Karpas-422 (cell line): ENCODE measurements at regions not wholly inside any gene's neighbourhood (a gene's known extent, or its start where the extent isn't known, plus 50 kb on each side); places are given as distances from the start of the nearest gene placed in this dataset.

Experiments used
- DNase-seq: peaks from one replicate; pipeline ENCODE4 v3.0.0-alpha.2; 2015
- H2AFZ ChIP-seq: fragments of 200-600 bp; sonication (generic); 2 replicates; pipeline ENCODE4 v1.6.1; 2014; ENCODE audit warnings: antibody characterized with exemption, low read length, mixed read lengths
- H3K27ac ChIP-seq: fragments of 200-600 bp; sonication (generic); 2 replicates; pipeline ENCODE4 v1.5.1; 2014; ENCODE audit warnings: mild to moderate bottlenecking, low read length, moderate library complexity
- H3K27me3 ChIP-seq: fragments of 200-600 bp; sonication (generic); 2 replicates; pipeline ENCODE4 v1.6.1; 2014; ENCODE audit warnings: low read length, mixed read lengths
- H3K36me3 ChIP-seq: fragments of 200-600 bp; sonication (generic); 2 replicates; pipeline ENCODE4 v1.6.1; 2014; ENCODE audit warnings: low read length, mixed read lengths; ENCODE audit not compliant: insufficient read depth
- H3K4me1 ChIP-seq: fragments of 200-600 bp; sonication (generic); 2 replicates; pipeline ENCODE4 v1.6.1; 2014; ENCODE audit warnings: mild to moderate bottlenecking, low read length, mixed read lengths
- H3K4me2 ChIP-seq: fragments of 200-600 bp; sonication (generic); 2 replicates; pipeline ENCODE4 v1.6.1; 2014; ENCODE audit warnings: low read length, low read depth, mild to moderate bottlenecking; ENCODE audit not compliant: poor library complexity, severe bottlenecking
- H3K4me3 ChIP-seq: fragments of 200-600 bp; sonication (generic); 2 replicates; pipeline ENCODE4 v1.5.1; 2014; ENCODE audit warnings: mild to moderate bottlenecking, antibody characterized with exemption, low read length, mixed read lengths
- H3K79me2 ChIP-seq: fragments of 200-600 bp; sonication (generic); 2 replicates; pipeline ENCODE4 v1.6.1; 2014; ENCODE audit warnings: mild to moderate bottlenecking, low read length, mixed read lengths
- H3K9ac ChIP-seq: fragments of 200-600 bp; sonication (generic); 2 replicates; pipeline ENCODE4 v1.6.0; 2014; ENCODE audit warnings: low read length
- H3K9me2 ChIP-seq: fragments of 200-600 bp; sonication (generic), shearing (Covaris generic); replicated peaks from 2 replicates; pipeline ENCODE4 v1.6.0; 2014; ENCODE audit warnings: mild to moderate bottlenecking, low read length, moderate library complexity; ENCODE audit not compliant: insufficient read depth
- H3K9me3 ChIP-seq: fragments of 300-700, 200-600 bp; sonication (generic); 2 replicates; pipeline ENCODE4 v1.6.1; 2014; ENCODE audit warnings: low read length, mixed read lengths
- H4K20me1 ChIP-seq: fragments of 200-600 bp; sonication (generic); 2 replicates; pipeline ENCODE4 v1.6.1; 2014; ENCODE audit warnings: mild to moderate bottlenecking, antibody characterized with exemption, low read length, low read depth; ENCODE audit not compliant: insufficient read depth

DNA sequence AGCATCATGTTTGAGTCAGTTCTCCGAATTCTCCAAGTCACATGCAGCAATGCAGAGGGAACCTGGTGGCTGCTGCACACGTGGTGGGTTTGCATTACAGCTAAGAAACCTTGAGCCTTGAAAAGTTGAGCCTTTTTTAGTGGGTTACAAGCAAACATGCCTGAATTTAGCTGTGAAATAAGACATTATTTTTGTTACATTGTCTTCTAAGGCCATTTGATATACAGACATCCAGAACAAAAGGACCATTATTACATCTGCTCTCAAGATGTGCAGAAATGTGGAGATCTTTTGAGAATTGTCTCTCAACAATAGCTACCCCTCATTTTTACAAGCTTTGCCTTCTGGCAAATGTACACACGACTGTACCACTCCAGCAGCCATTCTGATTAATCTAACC lies 720.5 kb upstream of the SLC35B3 start:
- no peak for DNase-seq
- H3K27ac ChIP-seq = no peak overlapping the region
- H3K36me3 ChIP-seq = no peaks in the 10 kb centered on the region

DNA sequence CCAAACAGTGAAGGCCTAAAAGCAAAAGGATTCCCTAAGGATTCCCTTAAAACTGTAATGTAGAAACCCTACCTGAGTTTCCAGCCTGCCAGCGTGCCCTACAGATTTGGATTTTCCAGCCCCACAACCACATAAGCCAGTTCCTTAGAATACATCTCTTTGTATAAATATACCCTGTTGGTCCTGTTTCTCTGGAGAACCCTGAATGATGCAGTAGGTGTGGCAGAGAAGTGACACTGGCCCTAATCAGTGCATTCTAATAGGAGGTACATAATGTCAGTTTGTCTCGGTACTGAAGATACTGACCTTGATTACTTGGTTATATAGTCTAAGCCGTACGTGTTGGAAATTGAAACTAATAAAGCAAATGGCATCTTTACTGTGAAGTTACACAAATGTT lies 707.8 kb upstream of the SLC35B3 start:
- Histone ChIP-seq H3K9ac (no peak overlapping the region), H3K4me2 (no peak overlapping the region), H3K4me3 (no peak overlapping the region), H3K9me2 (no peaks in the 10 kb centered on the region), H3K4me1 (no peaks in the 10 kb centered on the region), H3K27me3 (no peaks in the 10 kb centered on the region), H3K79me2 (no peaks in the 10 kb centered on the region), H3K27ac (no peak overlapping the region), H3K9me3 (no peaks in the 10 kb centered on the region), H2AFZ (no peak overlapping the region), H3K36me3 (no peaks in the 10 kb centered on the region), H4K20me1 (no peaks in the 10 kb centered on the region)
- DNase-seq = no peak

More for the DNA sequence above, 720.5 kb upstream of the SLC35B3 start:
- no peak overlapping the region for H3K9ac ChIP-seq
- H3K9me3 ChIP-seq = no peaks in the 10 kb centered on the region; the same call in 1 of the 2 replicates
- no peaks in the 10 kb centered on the region for H3K9me2 ChIP-seq
- H2AFZ ChIP-seq = no peak overlapping the region
- no peaks in the 10 kb centered on the region for H3K4me1 ChIP-seq
- no peak overlapping the region for H3K4me3 ChIP-seq
- no peak overlapping the region for H3K4me2 ChIP-seq
- no peaks in the 10 kb centered on the region for H3K27me3 ChIP-seq
- H3K79me2 ChIP-seq = no peaks in the 10 kb centered on the region
- H4K20me1 ChIP-seq = no peaks in the 10 kb centered on the region

- Histone ChIP-seq H3K4me2 (no peak overlapping the region), H3K27ac (no peak overlapping the region), H3K4me3 (no peak overlapping the region), H2AFZ (no peak overlapping the region), H3K9ac (no peak overlapping the region), H4K20me1 (no peaks in the 10 kb centered on the region), H3K9me3 (no peaks in the 10 kb centered on the region), H3K4me1 (no peaks in the 10 kb centered on the region), H3K9me2 (no peaks in the 10 kb centered on the region), H3K79me2 (no peaks in the 10 kb centered on the region), H3K36me3 (no peaks in the 10 kb centered on the region), H3K27me3 (no peaks in the 10 kb centered on the region)
- no peak for DNase-seq
Observed at GRCh38 chr6:9140951-9141460, 705.7 kb upstream of the SLC35B3 start.

DNA sequence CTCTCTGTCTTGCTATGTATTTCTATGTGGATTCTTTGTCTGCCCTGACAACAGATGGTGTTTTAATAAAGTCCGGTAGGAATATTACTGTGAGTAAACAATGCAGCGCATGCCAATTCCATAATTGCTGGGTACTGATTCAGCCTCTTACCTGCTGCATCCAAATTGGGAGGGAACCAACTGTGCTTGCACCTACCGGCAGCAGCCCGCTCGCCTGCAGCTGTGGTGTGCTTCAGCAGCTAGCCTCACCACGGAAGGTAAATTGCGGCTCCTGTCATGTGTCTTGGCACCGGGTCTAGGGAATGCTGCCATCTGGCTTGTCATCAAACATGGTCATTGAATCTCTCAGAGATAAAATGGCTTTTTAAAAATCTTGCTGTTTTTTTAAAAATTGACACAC lies 704.8 kb upstream of the SLC35B3 start:
- no peak overlapping the region for H3K4me3 ChIP-seq
- H3K9ac ChIP-seq = no peak overlapping the region
- H3K4me1 ChIP-seq = no peaks in the 10 kb centered on the region
- no peaks in the 10 kb centered on the region for H4K20me1 ChIP-seq
- no peaks in the 10 kb centered on the region for H3K36me3 ChIP-seq
- no peaks in the 10 kb centered on the region for H3K79me2 ChIP-seq
- no peaks in the 10 kb centered on the region for H3K27me3 ChIP-seq
- no peak overlapping the region for H3K27ac ChIP-seq
- H3K4me2 ChIP-seq = no peak overlapping the region
- no peaks in the 10 kb centered on the region for H3K9me3 ChIP-seq
- H2AFZ ChIP-seq = no peak overlapping the region
- DNase-seq = no peak
- H3K9me2 ChIP-seq = no peaks in the 10 kb centered on the region

GRCh38 chr6:9139746-9140145 lies 704.4 kb upstream of the SLC35B3 start:
- H3K9me2 ChIP-seq = no peaks in the 10 kb centered on the region
- no peak overlapping the region for H3K4me2 ChIP-seq
- H3K9ac ChIP-seq = no peak overlapping the region
- H2AFZ ChIP-seq = no peak overlapping the region
- no peaks in the 10 kb centered on the region for H3K36me3 ChIP-seq
- DNase-seq = no peak
- no peaks in the 10 kb centered on the region for H3K27me3 ChIP-seq
- no peak overlapping the region for H3K4me3 ChIP-seq
- H3K79me2 ChIP-seq = no peaks in the 10 kb centered on the region
- H4K20me1 ChIP-seq = no peaks in the 10 kb centered on the region
- no peak overlapping the region for H3K27ac ChIP-seq
- H3K9me3 ChIP-seq = no peaks in the 10 kb centered on the region
- H3K4me1 ChIP-seq = no peaks in the 10 kb centered on the region

DNA sequence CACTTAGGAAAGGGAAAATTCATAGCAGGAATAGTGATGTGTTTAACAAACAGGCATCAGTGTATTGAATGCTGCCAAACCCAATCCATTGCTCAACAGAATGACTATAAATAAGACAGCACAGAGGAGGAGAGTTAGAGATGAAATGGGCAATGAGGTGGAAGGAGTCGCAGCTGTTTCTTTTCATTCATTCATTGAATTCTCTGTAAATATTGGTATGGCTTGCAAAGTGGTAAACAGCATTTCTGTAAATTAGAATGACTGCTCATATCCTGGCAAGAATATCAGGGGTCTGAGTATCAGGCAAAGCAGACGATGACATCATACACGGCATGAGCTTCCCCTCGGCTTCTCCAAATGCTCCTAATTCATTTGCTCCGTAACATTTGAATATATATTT lies 703.6 kb upstream of the SLC35B3 start:
- no peaks in the 10 kb centered on the region for H3K4me1 ChIP-seq
- no peaks in the 10 kb centered on the region for H3K9me2 ChIP-seq
- no peaks in the 10 kb centered on the region for H3K79me2 ChIP-seq
- no peak overlapping the region for H3K4me2 ChIP-seq
- H2AFZ ChIP-seq = no peak overlapping the region
- H4K20me1 ChIP-seq = no peaks in the 10 kb centered on the region
- H3K27me3 ChIP-seq = no peaks in the 10 kb centered on the region
- H3K9me3 ChIP-seq = no peaks in the 10 kb centered on the region; the same call in 1 of the 2 replicates
- no peak overlapping the region for H3K27ac ChIP-seq
- H3K4me3 ChIP-seq = no peak overlapping the region
- no peak for DNase-seq
- H3K36me3 ChIP-seq = no peaks in the 10 kb centered on the region
- no peak overlapping the region for H3K9ac ChIP-seq

DNA sequence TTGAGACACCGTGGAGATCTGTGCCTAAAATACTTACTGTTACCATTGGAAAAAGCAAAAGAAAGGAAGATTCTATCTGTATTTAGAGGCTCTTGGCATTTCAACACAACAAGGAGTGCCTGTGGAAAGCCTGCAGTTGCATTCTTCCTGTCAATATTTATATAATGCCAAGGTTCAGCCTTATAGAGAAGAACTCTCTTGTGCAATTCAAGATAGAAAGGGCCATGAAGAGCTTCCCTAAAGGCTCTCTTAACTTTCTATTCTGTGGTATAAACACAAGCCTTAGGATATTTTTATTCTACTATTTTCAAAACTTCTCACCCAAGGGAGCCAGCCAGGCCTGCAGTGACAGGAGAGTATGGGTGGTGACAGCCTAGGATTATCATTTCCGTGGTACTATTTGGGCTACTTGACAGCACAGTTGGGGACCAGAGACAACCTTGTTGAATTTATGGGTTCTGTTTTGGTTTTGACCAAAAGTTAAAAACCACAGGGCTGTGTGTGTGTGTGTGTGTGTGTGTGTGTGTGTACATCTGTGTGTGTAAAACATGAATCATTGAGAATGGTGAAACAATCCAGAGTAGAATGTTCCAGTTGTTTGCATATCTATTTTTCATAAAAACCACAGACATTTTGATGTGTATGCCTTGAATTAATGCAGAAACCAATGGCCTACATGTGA lies 700.9 kb upstream of the SLC35B3 start:
- H3K9me2 ChIP-seq = no peaks in the 10 kb centered on the region
- no peak overlapping the region for H3K9ac ChIP-seq
- no peaks in the 10 kb centered on the region for H3K4me1 ChIP-seq
- no peaks in the 10 kb centered on the region for H3K79me2 ChIP-seq
- no peak overlapping the region for H2AFZ ChIP-seq
- H4K20me1 ChIP-seq = no peaks in the 10 kb centered on the region
- no peaks in the 10 kb centered on the region for H3K27me3 ChIP-seq
- no peak overlapping the region for H3K4me3 ChIP-seq
- no peak for DNase-seq
- H3K4me2 ChIP-seq = no peak overlapping the region
- H3K27ac ChIP-seq = no peak overlapping the region
- H3K36me3 ChIP-seq = no peaks in the 10 kb centered on the region
- no peaks in the 10 kb centered on the region; the same call in 1 of the 2 replicates for H3K9me3 ChIP-seq

GRCh38 chr6:9131616-9132015 lies 696.3 kb upstream of the SLC35B3 start:
- no peaks in the 10 kb centered on the region for H4K20me1 ChIP-seq
- no peak overlapping the region for H2AFZ ChIP-seq
- no peak overlapping the region for H3K4me2 ChIP-seq
- no peak overlapping the region for H3K9ac ChIP-seq
- H3K4me1 ChIP-seq = no peaks in the 10 kb centered on the region
- no peak overlapping the region for H3K27ac ChIP-seq
- no peaks in the 10 kb centered on the region for H3K36me3 ChIP-seq
- H3K9me2 ChIP-seq = no peaks in the 10 kb centered on the region
- no peak for DNase-seq
- no peaks in the 10 kb centered on the region; the same call in 1 of the 2 replicates for H3K9me3 ChIP-seq
- no peaks in the 10 kb centered on the region for H3K27me3 ChIP-seq
- no peak overlapping the region for H3K4me3 ChIP-seq
- no peaks in the 10 kb centered on the region for H3K79me2 ChIP-seq
